DOHH2 (cell line): ENCODE measurements at regions not wholly inside any gene's neighbourhood (a gene's known extent, or its start where the extent isn't known, plus 50 kb on each side); places are given as distances from the start of the nearest gene placed in this dataset.

ENCODE experiments used
- CTCF ChIP-seq: fragments of 200-600 bp; sonication (generic); IDR thresholded peaks from one replicate; pipeline ENCODE4 v1.5.1; 2014; ENCODE audit warnings: antibody characterized with exemption, mild to moderate bottlenecking, low read depth, low read length; ENCODE audit not compliant: poor library complexity, severe bottlenecking
- EZH2phosphoT487 ChIP-seq: fragments of 200-600 bp; sonication (generic); IDR thresholded peaks from 2 replicates; pipeline ENCODE4 v1.6.1; 2017; ENCODE audit warnings: borderline replicate concordance, mild to moderate bottlenecking, antibody characterized with exemption, low read length, moderate library complexity, mixed read lengths

DNA sequence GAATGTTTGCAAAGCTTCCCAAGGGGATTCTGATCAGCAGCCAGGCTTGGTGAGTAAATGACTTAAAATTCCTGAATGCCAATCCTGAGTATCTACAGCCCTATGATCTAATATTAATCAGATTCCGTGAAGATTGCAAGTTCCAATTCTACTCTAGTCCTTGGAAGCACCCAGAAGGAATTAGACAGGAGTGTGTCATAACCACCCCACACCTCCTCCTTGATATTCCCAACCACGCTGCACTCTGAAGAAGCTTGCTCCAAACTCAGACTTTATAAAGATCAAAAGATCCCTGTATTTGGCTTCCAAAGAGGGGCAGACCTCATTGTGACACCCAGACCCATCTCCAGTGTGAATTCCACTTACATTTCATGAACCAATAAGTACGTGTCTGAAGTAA is 306.0 kb downstream of the BCL11B start:
- TF ChIP-seq CTCF, result no peak
- no peak for TF ChIP-seq EZH2phosphoT487
